Astrocyte (in vitro differentiated cells and primary cell): ENCODE measurements at regions not wholly inside any gene's neighbourhood (a gene's known extent, or its start where the extent isn't known, plus 50 kb on each side); places are given as distances from the start of the nearest gene placed in this dataset.

Experiments used
- DNase-seq: peaks from one replicate; pipeline ENCODE4 v3.0.0-alpha.2; 2010; ENCODE audit warnings: low read depth
- FAIRE-seq: peaks from 2 replicates; lab custom pipeline; 2011; peaks lifted over from hg19 to GRCh38; lab: Jason Lieb, UNC
- H2AFZ ChIP-seq: 2 replicates; pipeline ENCODE4 v1.6.0; 2012; ENCODE audit warnings: low read depth, low read length, inconsistent platforms
- H3K27ac ChIP-seq: 2 replicates; pipeline ENCODE4 v1.5.1; 2011; ENCODE audit warnings: low read depth, low read length, inconsistent platforms
- H3K27me3 ChIP-seq: 2 replicates; pipeline ENCODE4 v1.6.0; 2011; ENCODE audit warnings: low read length, inconsistent platforms; ENCODE audit not compliant: insufficient read depth
- H3K36me3 ChIP-seq: 2 replicates; pipeline ENCODE4 v1.5.1; 2011; ENCODE audit warnings: low read length, inconsistent platforms; ENCODE audit not compliant: insufficient read depth
- H3K4me1 ChIP-seq: 2 replicates; pipeline ENCODE4 v1.5.1; 2011; ENCODE audit warnings: low read length, inconsistent platforms; ENCODE audit not compliant: insufficient read depth
- H3K4me2 ChIP-seq: 2 replicates; pipeline ENCODE4 v1.6.0; 2012; ENCODE audit warnings: low read length, inconsistent platforms
- H3K4me3 ChIP-seq: 2 replicates; pipeline ENCODE4 v1.5.1; 2011; ENCODE audit warnings: low read depth, mild to moderate bottlenecking, low read length, inconsistent platforms; ENCODE audit not compliant: insufficient read depth
- H3K79me2 ChIP-seq: 2 replicates; pipeline ENCODE4 v1.6.0; 2012; ENCODE audit warnings: mild to moderate bottlenecking, low read length, inconsistent platforms; ENCODE audit not compliant: insufficient read depth
- H3K9ac ChIP-seq: 2 replicates; pipeline ENCODE4 v1.6.0; 2012; ENCODE audit warnings: mild to moderate bottlenecking, low read length, inconsistent platforms
- H3K9me3 ChIP-seq: 2 replicates; pipeline ENCODE4 v1.5.1; 2012; ENCODE audit warnings: low read depth, mild to moderate bottlenecking, low read length, inconsistent platforms; ENCODE audit not compliant: insufficient read depth
- H4K20me1 ChIP-seq: 2 replicates; pipeline ENCODE4 v1.6.0; 2012; ENCODE audit warnings: low read length, inconsistent platforms; ENCODE audit not compliant: insufficient read depth
- H3K27ac Mint-ChIP-seq: one replicate; pipeline ENCODE4 v1.8.0; 2021; ENCODE audit warnings: mild to moderate bottlenecking, mixed read lengths; ENCODE audit not compliant: unreplicated experiment
- H3K27me3 Mint-ChIP-seq: one replicate; pipeline ENCODE4 v1.8.0; 2021; ENCODE audit warnings: low read depth, mixed read lengths; ENCODE audit not compliant: unreplicated experiment
- H3K36me3 Mint-ChIP-seq: one replicate; pipeline ENCODE4 v1.8.0; 2021; ENCODE audit warnings: low read depth, mixed read lengths; ENCODE audit not compliant: unreplicated experiment
- H3K4me1 Mint-ChIP-seq: one replicate; pipeline ENCODE4 v1.8.0; 2021; ENCODE audit warnings: low read depth, mixed read lengths; ENCODE audit not compliant: unreplicated experiment
- H3K4me3 Mint-ChIP-seq: one replicate; pipeline ENCODE4 v1.8.0; 2021; ENCODE audit warnings: mild to moderate bottlenecking, moderate library complexity, mixed read lengths; ENCODE audit not compliant: unreplicated experiment
- H3K9me3 Mint-ChIP-seq: one replicate; pipeline ENCODE4 v1.8.0; 2021; ENCODE audit warnings: mild to moderate bottlenecking, mixed read lengths; ENCODE audit not compliant: unreplicated experiment
- CTCF ChIP-seq: IDR thresholded peaks from 2 replicates; pipeline ENCODE4 v1.5.1; 2011; ENCODE audit warnings: low read depth, mild to moderate bottlenecking, inconsistent platforms, low read length, moderate library complexity; ENCODE audit not compliant: insufficient read depth
- EZH2 ChIP-seq: IDR thresholded peaks from 2 replicates; pipeline ENCODE4 v1.6.1; 2012; ENCODE audit warnings: mild to moderate bottlenecking, low read length, inconsistent platforms; ENCODE audit not compliant: insufficient read depth

- Mint-ChIP-seq H3K4me1 (no peaks in the 10 kb centered on the region), H3K9me3 (no peaks in the 10 kb centered on the region), H3K4me3 (no peak overlapping the region), H3K27me3 (no peaks in the 10 kb centered on the region), H3K27ac (no peak overlapping the region), H3K36me3 (no peaks in the 10 kb centered on the region)
- Histone ChIP-seq H3K9ac (no peak overlapping the region), H3K27me3 (no peaks in the 10 kb centered on the region), H3K9me3 (no peaks in the 10 kb centered on the region), H3K4me3 (no peak overlapping the region), H3K4me1 (no peaks in the 10 kb centered on the region), H2AFZ (no peak overlapping the region), H3K4me2 (no peak overlapping the region), H3K36me3 (no peaks in the 10 kb centered on the region), H3K79me2 (no peaks in the 10 kb centered on the region), H3K27ac (no peak overlapping the region), H4K20me1 (no peaks in the 10 kb centered on the region)
- no peak for FAIRE-seq
- DNase-seq, result no peak
- TF ChIP-seq CTCF (no peak), EZH2 (no peak)
Measured at GRCh38 chr3:178445139-178445538, 91.1 kb upstream of the KCNMB2 start.

- H3K27ac Mint-ChIP-seq, result no peak overlapping the region
- Histone ChIP-seq H3K27me3 (no peaks in the 10 kb centered on the region), H3K9ac (no peak overlapping the region), H3K4me1 (no peaks in the 10 kb centered on the region), H4K20me1 (no peaks in the 10 kb centered on the region), H3K36me3 (no peaks in the 10 kb centered on the region), H2AFZ (no peak overlapping the region), H3K4me3 (no peak overlapping the region), H3K4me2 (no peak overlapping the region), H3K27ac (no peak overlapping the region), H3K79me2 (no peaks in the 10 kb centered on the region), H3K9me3 (no peaks in the 10 kb centered on the region)
- TF ChIP-seq CTCF (no peak), EZH2 (no peak)
- FAIRE-seq (no peak), DNase-seq (no peak)
- H3K27me3 Mint-ChIP-seq, result no peaks in the 10 kb centered on the region
- H3K36me3 Mint-ChIP-seq, result no peaks in the 10 kb centered on the region
- no peaks in the 10 kb centered on the region for H3K4me1 Mint-ChIP-seq
- H3K9me3 Mint-ChIP-seq, result no peaks in the 10 kb centered on the region
- H3K4me3 Mint-ChIP-seq, result no peak overlapping the region
Measured at GRCh38 chr3:178446059-178446458, 90.2 kb upstream of the KCNMB2 start.

- no peak overlapping the region for H3K4me2 ChIP-seq
- no peaks in the 10 kb centered on the region for H3K27me3 ChIP-seq
- peaks cover 6% of the 10 kb centered on the region for H3K4me1 ChIP-seq
- no peaks in the 10 kb centered on the region for H3K9me3 Mint-ChIP-seq
- H3K9me3 ChIP-seq, result no peaks in the 10 kb centered on the region
- H3K36me3 Mint-ChIP-seq, result no peaks in the 10 kb centered on the region
- no peaks in the 10 kb centered on the region for H3K36me3 ChIP-seq
- peaks cover 5% of the 10 kb centered on the region for H3K4me1 Mint-ChIP-seq
- H2AFZ ChIP-seq, result no peak overlapping the region
- DNase-seq (no peak), FAIRE-seq (no peak)
- no peak overlapping the region for H3K4me3 ChIP-seq
- H3K27ac ChIP-seq, result no peak overlapping the region
- H3K27ac Mint-ChIP-seq, result no peak overlapping the region
- TF ChIP-seq CTCF (no peak), EZH2 (no peak)
- H3K4me3 Mint-ChIP-seq, result no peak overlapping the region
- H3K79me2 ChIP-seq, result no peaks in the 10 kb centered on the region
- no peak overlapping the region for H3K9ac ChIP-seq
- no peaks in the 10 kb centered on the region for H4K20me1 ChIP-seq
- peaks cover 2% of the 10 kb centered on the region for H3K27me3 Mint-ChIP-seq
Measured at GRCh38 chr3:178450476-178450875, 85.8 kb upstream of the KCNMB2 start.
